HG02943 (cell line): ENCODE measurements at regions not wholly inside any gene's neighbourhood (a gene's known extent, or its start where the extent isn't known, plus 50 kb on each side); places are given as distances from the start of the nearest gene placed in this dataset.
"Not testable (repeated sequence)": the region's sequence is repeated elsewhere in the genome, so short reads cannot be mapped to it uniquely, and the experiment has no call there.

Experiments
- ATAC-seq: cut with Tn5 transposase; IDR thresholded peaks from one replicate; pipeline ENCODE4 v1.9.1; 2021; ENCODE audit warnings: mild to moderate bottlenecking, low read depth, moderate library complexity; ENCODE audit not compliant: unreplicated experiment

DNA sequence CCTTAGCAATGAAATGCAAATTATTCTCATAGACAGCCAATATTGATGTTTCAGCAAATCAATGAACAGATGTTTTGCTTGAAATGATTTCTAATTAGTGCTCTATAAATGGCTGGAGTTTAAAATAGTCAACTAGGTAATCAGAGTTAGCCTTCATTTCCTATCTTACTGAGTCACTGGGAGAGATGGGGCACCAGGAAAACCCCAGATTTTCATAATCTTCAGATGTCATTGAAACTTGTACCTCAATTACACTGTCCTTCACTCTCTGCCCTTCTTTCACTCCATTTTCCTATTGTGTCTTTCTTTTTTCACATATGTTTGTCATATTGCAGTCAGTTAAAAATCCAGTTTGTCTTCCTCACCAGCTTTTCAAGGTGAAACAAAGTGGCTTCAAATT lies 92.7 kb downstream of the C12orf75 start:
- no peak for ATAC-seq

DNA sequence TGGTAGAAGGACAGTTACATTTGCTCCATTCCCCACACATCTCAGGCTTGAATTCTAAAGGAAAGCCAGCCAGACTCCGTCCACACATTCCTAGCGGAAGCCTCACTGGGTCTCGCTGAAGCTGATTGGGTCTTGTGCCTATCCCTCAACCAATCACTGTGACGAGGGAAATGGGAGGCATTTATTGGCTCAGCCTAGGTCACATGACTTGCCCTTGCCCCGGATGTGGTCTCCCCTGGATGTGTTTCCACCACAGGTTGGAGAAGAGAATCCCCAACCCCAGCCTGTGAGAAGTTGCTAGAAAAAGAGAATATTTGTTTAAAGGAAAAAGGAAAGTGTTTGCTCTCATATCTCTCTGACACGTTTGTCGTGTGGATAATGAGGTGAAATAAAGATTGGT lies 93.4 kb downstream of the C12orf75 start:
- ATAC-seq: no peak

DNA sequence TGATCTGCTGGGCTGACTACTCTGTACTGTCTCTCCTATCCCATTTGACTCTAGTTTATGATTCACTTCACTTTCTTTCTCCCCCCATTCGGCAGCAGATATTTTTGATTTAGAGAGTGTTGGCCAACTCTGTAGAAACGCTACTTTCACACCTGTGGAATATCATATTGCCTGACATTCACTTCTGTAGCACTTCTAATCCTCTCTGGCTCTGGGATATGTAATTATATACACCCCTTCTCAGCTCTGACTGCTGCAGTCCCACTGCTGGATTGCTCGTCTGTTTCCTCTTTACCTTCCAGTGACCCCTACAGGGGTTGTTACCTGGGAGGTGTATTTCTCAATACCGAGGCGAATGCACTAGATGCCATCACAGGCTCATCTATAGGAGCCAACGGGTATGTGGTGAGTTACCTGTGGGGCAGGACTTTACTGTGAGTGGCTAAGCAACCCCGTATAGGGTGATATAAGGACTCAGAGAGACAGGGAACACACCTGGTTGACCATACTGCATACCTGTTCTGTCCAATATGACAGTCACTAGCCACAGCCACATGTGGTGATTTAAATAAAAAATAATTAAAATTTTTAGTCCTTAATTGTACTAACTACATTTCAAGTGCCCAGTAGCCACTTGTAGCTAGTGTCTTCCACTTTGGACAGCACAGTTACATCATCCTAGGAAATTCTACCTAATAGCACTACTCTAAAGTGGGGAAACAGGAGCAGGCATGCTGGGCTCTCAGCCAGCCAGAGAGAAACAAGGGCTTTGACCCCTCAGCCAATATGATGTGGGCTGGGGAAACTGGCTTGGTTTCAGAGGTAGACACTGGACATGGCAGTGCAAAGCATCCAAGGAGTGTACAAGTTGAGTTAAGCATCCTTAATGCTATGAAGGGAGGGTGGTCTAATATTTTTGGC lies 95.0 kb downstream of the C12orf75 start:
- ATAC-seq: no peak

DNA sequence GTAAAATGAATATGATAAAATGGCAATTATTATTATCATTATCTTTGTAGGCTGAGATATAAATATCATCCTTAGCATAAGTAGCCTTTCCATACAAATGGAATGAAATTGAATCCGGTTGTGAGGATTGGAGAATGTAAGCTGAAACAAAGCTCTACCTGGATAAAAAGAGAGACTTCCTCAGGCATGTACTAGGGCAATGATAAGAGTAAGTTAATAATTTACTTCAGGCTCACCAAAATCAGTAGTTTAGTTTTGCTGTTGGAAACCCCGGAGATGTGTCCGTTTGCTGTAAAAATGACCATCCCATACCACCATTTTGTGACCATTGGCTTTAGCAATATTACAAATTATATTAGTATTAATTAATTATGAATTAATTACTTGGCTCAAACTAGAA lies 96.3 kb downstream of the C12orf75 start:
- no peak for ATAC-seq

DNA sequence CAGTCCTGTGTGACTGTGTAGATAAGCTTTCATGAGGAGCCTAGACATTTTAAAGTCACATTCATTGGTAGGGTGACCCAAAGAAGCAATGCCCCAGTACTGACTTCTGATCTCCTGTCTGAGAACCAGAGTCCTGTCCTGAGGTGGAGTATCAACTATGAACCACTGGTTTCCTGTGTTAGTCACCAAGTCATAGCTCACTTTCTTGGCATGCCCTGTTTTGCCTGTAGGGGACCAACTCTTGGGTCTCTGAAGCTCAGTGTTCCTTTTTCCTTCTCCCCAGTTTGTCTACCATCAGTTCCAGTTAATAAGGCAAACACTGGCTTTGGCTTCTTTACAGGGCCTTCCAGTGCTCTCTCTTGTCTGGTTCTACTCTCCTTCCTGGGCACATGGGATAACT lies 97.4 kb downstream of the C12orf75 start:
- ATAC-seq: no peak

DNA sequence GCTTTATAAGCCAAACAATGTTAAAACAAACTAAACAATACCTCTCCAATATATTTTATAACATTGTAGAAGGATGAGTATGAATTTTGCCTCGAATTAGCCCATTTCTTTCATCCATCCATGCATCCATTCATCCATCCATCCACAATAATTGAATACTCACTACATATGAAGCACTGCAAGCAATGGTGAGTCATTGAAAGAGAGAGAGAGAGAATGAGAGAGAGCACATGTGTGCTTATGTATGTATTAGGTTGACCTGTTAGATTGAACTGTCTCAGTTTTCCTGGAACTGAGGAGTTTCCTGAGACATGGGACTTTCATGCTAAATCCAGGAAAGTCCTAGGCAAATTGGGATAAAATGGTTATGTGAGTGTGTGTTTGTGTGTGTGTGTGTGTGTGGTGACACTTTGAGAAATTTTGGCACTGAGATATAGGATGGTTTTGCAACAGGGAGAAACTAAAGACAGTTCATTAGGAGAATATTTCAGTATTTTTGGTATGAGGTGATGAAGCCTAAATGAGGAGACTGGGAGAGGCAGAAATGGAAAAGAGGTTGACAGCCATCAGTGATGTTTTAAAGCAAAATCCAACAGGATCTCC lies 98.4 kb downstream of the C12orf75 start:
- no peak for ATAC-seq

DNA sequence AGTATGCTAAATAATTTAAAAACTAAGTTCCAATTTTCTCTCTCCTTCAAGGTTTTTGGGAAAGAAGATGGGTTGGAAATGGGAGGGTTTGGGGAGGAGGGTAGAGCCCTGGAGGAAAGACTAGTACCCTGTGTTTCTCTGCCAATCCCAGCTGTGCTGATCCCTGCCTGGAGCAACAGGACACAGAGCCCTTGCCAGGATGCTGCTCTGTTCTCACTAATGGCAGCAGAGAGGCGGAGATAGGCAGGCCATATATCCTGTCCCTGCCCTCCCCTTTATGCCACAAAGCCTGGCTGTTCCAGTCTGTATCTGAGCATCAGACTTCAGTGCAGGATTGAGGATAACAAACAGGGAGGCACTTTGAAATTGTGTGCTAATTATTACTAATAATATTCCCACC lies 99.0 kb downstream of the C12orf75 start:
- ATAC-seq: no peak

DNA sequence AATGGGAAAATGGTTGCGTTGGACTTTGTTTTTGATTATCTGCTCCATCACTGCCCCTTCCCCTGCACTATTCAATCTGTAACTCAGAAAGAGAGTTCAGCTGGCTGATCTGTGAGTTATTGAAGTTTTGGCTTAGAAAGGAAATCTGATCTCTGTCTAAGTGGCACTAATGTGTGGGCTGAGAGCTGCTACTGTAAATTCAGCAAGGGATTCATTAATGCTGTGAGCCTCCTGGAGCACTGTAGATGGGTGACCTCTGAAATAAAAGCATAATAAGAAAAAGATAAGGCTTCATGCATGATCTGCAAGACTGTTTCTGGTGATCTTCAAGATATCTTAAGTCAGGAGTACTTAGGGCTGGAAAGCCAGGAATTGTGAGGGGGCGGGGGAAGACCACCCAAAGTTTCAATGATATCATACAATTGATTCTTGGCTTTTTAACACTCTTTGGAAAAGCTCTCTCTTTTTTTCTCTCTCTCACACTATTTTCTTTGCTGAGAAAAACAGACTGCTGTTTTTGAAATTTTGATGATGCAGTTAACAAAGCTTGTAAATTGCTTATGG lies 101.1 kb downstream of the C12orf75 start:
- no peak for ATAC-seq

DNA sequence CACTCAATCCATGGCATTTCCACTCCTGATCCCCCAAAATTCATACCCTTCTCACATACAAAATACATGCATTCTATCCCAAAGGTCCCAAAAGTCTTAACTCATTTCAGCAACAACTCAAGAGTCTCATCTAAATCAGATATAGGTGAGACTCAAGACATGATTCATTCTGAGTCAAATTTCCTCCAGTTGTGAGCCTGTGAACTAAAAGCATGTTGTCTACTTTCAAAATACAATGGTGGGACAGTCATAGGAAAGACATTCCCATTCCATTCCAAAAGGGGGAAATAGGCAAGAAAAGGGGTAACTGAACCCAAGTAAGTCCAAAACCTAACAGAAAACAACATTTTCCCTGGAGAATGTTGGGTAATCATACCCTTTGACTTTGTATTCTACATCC lies 103.3 kb downstream of the C12orf75 start:
- ATAC-seq: no peak

DNA sequence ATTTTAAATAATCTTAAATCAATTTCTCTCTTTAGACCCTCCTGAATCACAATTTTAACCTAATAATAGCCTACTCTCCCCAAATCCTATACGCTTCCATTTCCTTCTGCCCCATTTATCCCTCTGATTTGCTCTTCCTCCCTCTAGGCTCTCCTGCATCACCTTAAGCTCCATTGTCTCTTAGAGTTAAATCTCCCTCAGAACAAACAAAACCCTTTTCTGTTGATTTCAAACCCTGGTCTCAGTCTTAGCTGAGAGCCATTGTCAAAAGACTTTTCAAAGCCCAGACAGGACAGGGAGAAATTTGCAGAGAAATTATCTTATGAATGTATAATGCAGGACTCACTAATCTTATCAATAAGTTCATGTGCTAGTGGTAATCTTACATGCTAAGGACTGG lies 106.1 kb downstream of the C12orf75 start:
- no peak for ATAC-seq

DNA sequence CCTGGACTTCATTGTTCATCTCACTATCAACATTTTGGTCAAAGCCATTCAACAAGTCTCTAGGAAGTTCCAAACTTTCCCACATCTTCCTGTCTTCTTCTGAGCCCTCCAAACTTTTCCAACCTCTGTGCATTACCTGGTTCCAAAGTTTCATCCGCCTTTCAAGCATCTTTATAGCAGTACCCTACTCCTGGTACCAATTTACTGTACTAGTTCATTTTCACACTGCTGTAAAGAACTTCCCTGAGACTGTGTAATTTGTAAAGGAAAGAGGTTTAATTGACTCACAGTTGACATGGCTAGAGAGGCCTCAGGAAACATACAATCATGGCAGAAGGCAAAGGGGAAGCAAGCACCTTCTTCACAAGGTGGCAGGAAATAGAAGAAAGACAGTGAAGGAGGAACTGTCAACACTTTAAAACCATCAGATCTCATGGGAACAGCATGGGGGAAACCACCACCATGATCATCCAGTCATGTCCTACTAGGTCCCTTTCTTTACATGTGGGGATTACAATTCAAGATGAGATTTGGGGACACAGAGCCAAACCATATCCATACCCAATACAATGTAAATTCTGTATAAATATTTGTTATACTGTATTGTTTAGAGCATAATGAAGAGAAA lies 109.7 kb downstream of the C12orf75 start:
- ATAC-seq: no peak

DNA sequence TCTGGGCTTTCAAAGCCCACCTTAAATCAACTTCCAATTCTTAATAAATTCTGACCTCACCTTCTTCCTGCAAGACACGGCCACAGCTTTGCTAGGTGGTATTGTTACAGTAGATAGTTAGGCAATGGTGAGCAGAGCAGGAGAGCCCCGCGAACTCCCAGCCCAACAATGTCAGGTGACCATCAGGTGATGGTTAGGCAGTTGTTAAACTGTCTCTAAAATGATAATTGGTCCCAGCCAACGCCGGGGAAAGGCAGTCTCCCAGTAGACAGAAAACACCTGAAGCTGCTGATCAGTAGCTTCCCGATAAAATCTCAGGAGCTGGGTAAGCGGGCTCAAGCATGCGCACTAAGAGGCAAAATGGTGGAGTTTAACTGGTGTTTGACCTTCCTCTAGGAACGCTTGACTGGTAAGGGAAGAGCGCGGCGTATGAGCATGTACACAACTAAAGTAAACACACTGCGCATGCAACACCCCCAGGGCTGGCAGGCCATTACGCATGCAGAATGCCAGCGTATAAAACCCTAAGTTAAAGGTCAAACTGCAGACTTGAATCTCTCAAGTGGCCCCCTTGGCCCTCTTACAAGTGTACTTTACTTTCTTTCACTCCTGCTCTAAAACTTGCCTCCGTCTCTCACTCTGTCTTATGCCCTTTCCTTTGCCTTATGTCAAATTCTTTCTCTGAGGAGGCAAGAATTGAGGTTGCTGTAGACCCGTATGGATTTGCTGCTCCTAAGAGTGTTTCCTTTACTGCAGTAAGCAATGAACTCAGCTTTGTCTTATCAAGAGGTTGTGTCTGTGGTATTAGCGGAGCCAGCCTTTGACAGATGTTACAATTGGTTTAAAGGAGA lies 113.5 kb downstream of the C12orf75 start:
- ATAC-seq: no peak

DNA sequence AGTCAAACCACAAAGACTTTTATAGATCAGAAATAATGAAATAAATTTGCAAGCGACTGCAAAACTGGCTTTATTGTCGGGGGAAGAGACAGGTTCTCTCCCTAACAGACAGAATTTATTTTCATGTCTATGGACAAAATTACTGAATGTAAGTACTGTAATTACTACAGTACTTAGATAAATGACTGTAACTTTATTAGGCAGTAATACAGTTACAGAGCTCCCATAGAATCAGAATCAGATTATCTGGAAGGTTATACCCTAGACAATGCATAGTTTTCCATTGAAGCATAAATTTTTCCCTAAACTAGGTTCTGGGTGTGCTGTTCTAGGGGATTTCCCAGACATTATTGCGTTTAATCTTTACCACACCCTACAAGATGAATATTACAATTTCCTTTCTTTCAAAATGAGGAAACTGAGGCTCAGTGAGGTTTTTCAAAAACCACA lies 114.2 kb downstream of the C12orf75 start:
- ATAC-seq: no peak

DNA sequence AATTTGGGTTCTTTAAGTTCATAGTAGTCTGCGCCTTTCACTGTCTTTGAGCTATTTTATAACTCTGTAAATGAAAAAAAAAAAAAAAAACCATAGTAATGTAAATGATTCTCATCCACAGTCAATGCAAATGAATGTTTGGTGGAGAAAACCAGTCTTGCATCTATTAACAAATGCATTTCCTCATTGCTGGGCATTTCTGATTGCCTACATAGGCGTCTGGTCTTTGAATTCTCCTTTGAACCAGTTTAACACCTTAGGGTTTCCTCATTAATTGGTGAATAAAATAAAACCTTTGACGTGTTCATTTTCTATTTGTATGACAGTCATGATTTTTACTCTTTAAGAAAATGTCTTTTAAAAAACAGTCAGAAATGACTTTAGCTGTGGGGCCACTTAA lies 114.8 kb downstream of the C12orf75 start:
- no peak for ATAC-seq

DNA sequence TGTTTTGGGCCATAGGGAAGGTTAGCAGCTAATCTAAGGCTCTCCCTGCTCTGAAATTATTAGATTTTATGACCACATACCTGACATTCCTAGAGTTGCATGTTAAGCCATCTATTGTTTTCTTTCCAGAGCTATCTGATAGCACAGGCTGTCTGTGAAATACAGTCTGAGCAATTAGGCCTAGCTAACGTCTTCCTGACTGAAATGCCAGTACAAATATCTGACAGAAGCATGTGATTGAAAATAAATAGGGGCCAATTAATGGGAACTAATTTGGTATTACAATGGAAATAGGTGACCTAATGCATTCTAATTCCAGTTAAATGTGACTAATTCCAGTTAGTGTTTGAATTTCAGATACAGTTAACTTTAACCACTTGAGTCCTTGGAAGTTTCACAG lies 115.2 kb downstream of the C12orf75 start:
- no peak for ATAC-seq

DNA sequence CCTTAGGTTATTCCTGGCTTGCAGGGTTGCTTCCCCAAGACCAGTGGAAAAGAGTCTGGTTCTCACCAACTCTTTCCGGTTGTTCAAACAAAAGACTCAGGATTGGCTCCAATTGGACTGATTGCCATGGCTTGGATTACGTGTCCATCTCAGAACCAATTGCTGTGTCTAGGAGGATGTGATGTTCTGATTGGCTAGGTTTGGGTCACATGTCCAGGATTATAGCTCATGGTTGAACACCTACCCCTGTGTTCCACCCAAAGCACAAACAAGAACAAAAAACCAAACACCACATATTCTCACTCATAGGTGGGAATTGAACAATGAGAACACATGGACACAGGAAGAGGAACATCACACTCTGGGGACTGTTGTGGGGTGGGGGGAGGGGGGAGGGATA lies 116.0 kb downstream of the C12orf75 start:
- not testable (repeated sequence) for ATAC-seq

DNA sequence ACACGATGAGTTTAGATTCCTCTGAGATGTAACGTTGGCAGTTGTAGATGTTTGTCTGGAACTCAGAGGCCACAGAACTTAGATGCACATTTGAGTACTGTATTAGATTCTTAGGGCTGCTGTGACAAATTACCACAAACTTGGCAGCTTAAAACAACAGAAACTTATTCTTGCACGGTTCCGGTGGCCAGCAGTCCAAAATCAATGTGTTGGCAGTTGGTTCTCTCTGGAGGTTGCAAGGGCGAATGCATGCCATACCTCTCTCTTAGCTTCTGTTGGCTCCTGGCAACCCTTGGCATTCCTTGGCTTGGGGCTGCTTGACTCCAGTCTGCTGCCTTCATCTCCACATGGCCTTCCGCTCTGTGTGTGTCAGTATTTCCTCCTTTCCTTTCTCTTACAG lies 118.9 kb downstream of the C12orf75 start:
- no peak for ATAC-seq

DNA sequence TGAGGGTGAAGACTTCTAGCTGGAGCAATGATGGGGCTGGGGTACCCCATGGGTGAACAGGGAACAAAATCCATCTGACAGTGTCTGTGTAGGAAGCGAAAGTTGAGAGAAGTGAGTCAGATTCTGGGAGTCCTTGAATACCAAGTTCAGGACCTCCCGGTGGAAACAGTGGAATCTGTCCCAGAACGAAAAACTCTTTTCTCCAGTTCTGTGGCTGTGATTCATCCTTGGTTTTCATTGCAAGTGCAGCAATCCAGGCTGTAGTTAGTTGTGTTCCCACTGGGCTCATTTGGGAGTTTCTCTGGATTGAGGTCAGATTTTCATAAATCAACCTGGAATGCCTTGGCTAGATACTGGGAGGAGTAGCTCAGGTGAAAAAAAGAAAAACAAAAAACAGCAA lies 120.7 kb downstream of the C12orf75 start:
- ATAC-seq: no peak

DNA sequence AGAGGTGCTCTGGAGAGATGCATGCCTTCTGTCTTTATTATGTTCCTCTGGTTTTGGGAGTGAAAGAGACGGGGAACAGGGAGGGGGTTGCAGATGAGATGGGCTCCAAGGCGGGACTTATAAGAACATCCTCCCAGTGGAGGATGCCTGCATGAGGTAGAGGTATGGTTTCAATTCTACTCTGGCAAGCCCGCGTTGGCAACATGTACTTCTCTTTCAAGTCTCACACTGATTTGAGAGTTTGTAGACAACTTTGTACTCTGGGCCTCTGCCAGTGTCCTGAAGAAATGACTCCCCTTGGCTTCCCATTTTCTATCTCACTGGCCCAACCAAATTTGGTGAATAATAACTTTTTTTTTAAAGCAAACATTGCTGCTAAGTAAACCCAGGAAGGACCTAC lies 121.3 kb downstream of the C12orf75 start:
- ATAC-seq: no peak

DNA sequence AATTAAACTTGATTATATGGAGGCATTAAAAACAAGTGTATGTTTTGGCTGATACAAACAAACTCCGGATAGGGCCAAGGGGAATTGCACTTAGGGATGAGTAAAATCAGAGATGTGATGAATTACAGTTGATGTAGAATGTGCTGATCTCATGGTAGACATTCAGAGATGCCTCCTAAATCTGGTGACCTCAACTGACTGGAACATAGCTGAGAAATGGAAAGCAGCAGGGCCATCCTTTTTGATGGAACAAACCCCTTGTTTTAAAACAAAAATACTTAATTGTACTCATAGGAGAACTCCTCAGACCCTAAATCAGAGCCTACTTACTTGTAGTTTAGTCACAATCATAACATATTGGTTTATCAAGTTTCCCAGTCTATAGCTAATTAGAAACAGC lies 122.8 kb downstream of the C12orf75 start:
- ATAC-seq: no peak
